GM21423 (cell line): ENCODE measurements at regions not wholly inside any gene's neighbourhood (a gene's known extent, or its start where the extent isn't known, plus 50 kb on each side); places are given as distances from the start of the nearest gene placed in this dataset.

Source experiments
- ATAC-seq: cut with Tn5 transposase; IDR thresholded peaks from one replicate; pipeline ENCODE4 v1.9.1; 2021; ENCODE audit warnings: mild to moderate bottlenecking, moderate library complexity; ENCODE audit not compliant: unreplicated experiment

GRCh38 chr9:134214386-134214765 lies 50.0 kb upstream of the RNU6ATAC start:
- ATAC-seq, result no peak

- no peak for ATAC-seq
These were observed 50.5 kb upstream of the RNU6ATAC start for GRCh38 chr9:134214766-134215419.

DNA sequence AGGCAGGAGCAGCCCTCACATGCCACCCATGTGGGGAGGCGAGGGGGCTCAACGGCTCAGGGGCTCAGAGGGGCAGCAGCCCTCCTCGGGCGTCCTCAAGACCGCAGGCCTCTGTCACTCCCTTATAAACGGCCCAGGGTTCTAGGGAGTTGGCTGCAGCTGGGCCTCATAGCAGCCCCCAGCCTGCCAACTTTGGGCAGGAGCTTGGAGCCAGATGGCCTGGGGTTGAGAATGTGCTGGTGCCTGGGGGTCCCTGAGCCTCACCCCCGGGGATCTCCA lies 51.0 kb upstream of the RNU6ATAC start:
- ATAC-seq, result no peak

GRCh38 chr9:134215699-134216448 lies 51.5 kb upstream of the RNU6ATAC start:
- no peak for ATAC-seq

- ATAC-seq, result no peak
These were observed 52.1 kb upstream of the RNU6ATAC start for GRCh38 chr9:134216449-134216951.

- ATAC-seq, result no peak
These were observed 52.6 kb upstream of the RNU6ATAC start for GRCh38 chr9:134216961-134217360.

DNA sequence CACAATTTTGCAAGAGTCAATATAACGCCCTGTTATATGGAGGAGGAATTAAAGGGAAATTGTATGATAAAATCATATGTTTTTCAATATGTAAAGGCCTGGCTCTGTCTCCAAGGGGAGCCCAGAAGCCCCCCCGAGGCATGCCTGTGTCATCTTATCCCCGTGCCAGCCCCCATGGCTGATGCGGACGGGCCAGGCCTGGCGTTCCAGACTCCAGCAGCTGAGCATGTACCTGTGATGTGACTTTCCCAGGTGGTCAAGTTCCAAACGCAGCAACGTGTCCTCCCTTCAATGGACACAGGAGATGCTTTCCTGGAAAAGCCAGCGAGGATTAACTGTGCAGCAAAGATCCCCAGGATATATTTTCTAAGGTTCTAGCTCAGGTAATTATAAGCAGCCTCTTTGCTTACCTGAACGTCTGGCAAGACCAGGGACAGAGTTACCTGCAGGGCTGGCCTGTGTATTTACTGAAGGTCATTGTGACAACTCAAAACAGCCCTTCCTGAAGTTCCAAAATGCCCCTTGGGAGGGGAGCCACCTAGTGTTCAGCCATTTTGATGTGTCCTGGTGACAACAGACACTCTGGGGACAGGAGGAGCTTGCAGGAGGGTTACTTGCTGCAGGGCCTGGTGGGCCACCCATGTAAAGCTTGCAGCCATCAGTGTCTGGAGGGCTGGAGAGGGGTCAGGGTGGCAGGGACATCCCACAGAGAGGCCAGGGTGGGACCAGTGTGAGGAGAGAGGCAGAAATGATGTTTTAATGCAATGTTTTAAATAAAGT lies 53.3 kb upstream of the RNU6ATAC start:
- no peak for ATAC-seq

DNA sequence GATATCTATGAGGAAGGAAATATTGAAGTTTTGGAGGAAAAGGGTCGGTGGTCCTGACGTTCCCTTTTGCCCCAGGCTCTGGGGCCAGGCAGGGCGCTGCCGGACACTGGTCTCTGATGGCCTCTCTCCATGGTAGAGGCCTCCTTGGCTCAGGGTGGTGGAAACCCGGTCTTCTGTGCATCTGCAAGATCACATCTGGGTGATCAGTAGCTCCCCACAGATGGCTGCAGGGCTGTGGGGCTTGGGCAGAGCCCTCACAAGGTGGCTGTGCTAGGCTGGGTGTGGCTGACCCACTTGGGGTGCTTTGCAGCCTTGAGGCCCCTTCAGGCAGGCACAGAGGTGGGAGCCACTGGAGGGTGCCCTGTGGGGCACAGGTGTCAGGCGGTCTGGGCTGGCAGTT lies 53.9 kb upstream of the RNU6ATAC start:
- no peak for ATAC-seq

DNA sequence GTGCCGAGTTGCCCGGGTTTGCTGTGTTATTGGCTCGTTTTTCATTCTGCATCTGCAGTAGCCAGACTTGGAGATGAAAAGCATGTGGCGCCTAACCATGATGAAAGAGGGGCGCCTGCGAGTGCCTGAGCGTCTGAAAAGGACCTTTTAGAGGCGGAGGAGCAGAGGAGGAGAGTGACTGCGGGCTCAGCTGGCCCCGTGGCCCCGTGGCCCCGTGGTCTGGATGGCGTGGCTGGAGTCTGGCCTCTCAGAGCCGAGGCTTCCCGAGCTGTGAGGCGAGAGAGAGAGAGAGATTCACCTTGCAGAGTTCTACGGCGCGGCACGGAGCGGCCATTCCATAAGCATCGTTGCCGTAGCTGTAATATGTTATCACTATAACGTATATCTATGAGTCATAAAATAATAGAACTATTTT lies 55.3 kb upstream of the RNU6ATAC start:
- no peak for ATAC-seq

- no peak for ATAC-seq
These were observed 55.9 kb upstream of the RNU6ATAC start for GRCh38 chr9:134220311-134220710.

GRCh38 chr9:134221273-134222017 lies 57.1 kb upstream of the RNU6ATAC start:
- no peak for ATAC-seq

DNA sequence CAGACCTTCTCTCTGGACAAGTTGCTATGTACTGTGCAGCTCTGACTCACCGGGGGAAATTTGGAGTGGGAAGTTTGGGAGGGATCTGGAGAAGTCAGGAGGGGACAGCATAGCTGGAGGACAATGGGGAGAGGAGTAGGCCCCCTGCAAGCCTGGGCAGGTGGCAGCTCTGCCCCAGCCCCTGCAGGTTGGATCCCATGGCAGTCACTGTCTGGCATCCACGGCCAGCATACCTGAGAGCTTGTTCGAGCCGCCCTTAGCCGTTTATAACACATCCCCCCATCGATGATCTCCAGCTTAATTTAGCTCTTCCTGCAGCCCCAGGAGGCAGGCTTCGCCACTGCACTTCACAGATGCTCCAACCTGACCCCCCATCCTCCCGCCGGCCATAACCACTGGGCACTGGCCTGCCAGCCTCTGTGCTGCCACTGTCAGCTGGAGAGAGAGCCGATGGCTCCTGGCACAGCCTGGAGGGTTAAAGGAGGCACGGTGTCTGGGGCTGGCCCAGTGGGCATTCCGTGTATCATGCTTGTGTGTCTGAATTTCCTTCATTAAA lies 57.7 kb upstream of the RNU6ATAC start:
- no peak for ATAC-seq

DNA sequence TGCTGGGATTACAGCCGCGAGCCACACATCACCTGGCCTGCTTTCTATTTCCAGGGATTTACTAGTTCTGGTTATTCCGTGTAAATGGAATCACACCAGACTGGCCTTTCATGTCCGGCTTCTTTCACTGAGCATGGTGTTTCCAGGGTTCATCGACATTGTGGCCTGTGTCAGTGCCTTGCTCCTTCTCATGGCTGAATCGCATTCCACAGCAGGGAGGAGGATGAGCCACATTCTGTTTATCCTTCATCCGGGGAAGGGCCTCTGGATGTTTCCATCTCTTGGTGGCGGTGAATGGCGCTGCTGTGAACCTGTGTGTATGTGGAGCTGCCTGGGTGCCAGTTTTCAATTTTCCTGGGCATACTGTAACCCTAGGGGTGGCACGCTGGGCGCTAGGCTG lies 58.7 kb upstream of the RNU6ATAC start:
- ATAC-seq, result no peak

- ATAC-seq, result no peak
These were observed 59.3 kb upstream of the RNU6ATAC start for GRCh38 chr9:134223591-134224122.

GRCh38 chr9:134224127-134224526 lies 59.8 kb upstream of the RNU6ATAC start:
- no peak for ATAC-seq

GRCh38 chr9:134224567-134225093 lies 60.3 kb upstream of the RNU6ATAC start:
- ATAC-seq, result no peak

- no peak for ATAC-seq
These were observed 60.8 kb upstream of the RNU6ATAC start for GRCh38 chr9:134225186-134225585.

DNA sequence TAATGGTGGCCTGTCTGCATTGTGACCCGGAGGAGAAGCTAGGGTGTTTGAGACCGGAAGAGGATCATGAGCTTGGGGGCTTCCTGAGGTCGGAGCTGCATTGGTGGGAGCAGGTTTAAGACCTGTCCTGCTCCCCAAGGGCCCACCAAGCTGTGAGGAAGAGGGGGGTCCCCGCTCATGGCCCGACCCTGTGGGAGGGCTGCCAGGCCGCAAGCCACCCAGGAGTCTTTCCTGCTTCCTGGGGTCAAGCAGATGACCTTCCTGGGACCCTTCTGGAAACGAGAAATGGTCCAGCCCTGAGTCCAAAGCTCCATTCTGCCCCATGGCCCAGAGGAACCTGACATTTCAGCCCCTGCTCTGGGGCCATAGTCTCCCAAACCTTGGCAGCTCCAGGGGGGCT lies 61.5 kb upstream of the RNU6ATAC start:
- ATAC-seq, result no peak

GRCh38 chr9:134226221-134226930 lies 62.0 kb upstream of the RNU6ATAC start:
- no peak for ATAC-seq
